ENCODE measurements at regions not wholly inside any gene's neighbourhood (a gene's known extent, or its start where the extent isn't known, plus 50 kb on each side); places are given as distances from the start of the nearest gene placed in this dataset.

DNA sequence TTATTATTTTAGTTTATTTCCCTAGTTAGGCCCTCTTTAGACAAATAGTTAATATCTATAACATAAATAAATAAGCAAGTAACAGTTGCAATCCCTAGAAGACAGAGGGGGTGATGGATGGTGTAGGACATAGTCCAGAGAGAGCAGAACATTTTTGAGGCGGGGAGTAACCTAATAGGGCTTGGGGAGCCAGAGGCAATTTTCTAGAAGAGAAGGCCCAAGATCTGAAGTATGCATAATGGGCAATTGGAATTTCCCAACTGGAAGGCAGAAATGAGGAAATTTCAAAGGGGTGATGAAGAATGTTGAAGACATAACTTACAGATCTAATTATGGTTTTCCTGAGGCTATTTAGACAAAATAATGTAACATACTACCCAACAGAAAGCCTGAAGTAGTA is 525.7 kb downstream of the TUSC7 start (continued):
- TF ChIP-seq GATA2 (CRISPR knock-in tag; IDR thresholded peaks at IDR 0.05) (no peak), JUND (IDR thresholded peaks at IDR 0.05) (no peak), ELF1 (IDR thresholded peaks at IDR 0.05) (no peak), RXRA (IDR thresholded peaks at IDR 0.05; ENCODE audit: borderline replicate concordance, low read depth) (no peak), NFIC (IDR thresholded peaks at IDR 0.05; ENCODE audit: borderline replicate concordance) (no peak)
- TF ChIP-seq, protein P1, sequence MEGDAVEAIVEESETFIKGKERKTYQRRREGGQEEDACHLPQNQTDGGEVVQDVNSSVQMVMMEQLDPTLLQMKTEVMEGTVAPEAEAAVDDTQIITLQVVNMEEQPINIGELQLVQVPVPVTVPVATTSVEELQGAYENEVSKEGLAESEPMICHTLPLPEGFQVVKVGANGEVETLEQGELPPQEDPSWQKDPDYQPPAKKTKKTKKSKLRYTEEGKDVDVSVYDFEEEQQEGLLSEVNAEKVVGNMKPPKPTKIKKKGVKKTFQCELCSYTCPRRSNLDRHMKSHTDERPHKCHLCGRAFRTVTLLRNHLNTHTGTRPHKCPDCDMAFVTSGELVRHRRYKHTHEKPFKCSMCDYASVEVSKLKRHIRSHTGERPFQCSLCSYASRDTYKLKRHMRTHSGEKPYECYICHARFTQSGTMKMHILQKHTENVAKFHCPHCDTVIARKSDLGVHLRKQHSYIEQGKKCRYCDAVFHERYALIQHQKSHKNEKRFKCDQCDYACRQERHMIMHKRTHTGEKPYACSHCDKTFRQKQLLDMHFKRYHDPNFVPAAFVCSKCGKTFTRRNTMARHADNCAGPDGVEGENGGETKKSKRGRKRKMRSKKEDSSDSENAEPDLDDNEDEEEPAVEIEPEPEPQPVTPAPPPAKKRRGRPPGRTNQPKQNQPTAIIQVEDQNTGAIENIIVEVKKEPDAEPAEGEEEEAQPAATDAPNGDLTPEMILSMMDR (IDR thresholded peaks at IDR 0.05) = no peak

GRCh38 chr3:117238806-117239205 is 529.2 kb downstream of the TUSC7 start:
- no peaks in the 10 kb centered on the region for H3K27me3 ChIP-seq (ENCODE audit: insufficient read depth)
- no peak overlapping the region for H3K9ac ChIP-seq
- TF ChIP-seq RAD21 (IDR thresholded peaks at IDR 0.05; ENCODE audit: low read length) = no peak
- peak; percentile 65; the same call in 1 of the 2 replicates for TF ChIP-seq REST (IDR thresholded peaks at IDR 0.05; ENCODE audit: low read depth, low read length)
- no peak overlapping the region for H3K27ac ChIP-seq (ENCODE audit: low read depth in 2 of 2, low read length in 1 of 2)
- 100% methylated on average over 1 of the region's 3 CpGs for WGBS (ENCODE audit: low lambda C conversion rate)
- peaks cover 0 to 5% of the 10 kb centered on the region in 2 experiments; a peak in 2 of 4 replicates for H3K4me1 ChIP-seq (ENCODE audit: control insufficient read depth in 1 of 2, insufficient read depth in 2 of 2, low read depth in 1 of 2, low read length in 1 of 2)
- no peak overlapping the region for H2AFZ ChIP-seq (ENCODE audit: low read depth)
- no peaks in the 10 kb centered on the region for H3K36me3 ChIP-seq (replicated peaks in 1 of 2; ENCODE audit: control insufficient read depth in 1 of 2, insufficient read depth in 2 of 2, low read length in 1 of 2)
- no peaks in the 10 kb centered on the region for H3K9me2 ChIP-seq
- H4K20me1 ChIP-seq (ENCODE audit: insufficient read depth) = no peaks in the 10 kb centered on the region
- no peak overlapping the region for H3K4me2 ChIP-seq
- H3K79me2 ChIP-seq (ENCODE audit: insufficient read depth) = no peaks in the 10 kb centered on the region
- H3K9me3 ChIP-seq = no peaks in the 10 kb centered on the region
- ChIA-PET CTCF (no interaction called here), POLR2A (no interaction called here)
- H3K4me3 ChIP-seq (ENCODE audit: low read depth in 2 of 2, low read length in 1 of 2) = no peak overlapping the region
- H3F3A ChIP-seq (replicated peaks; ENCODE audit: insufficient read depth) = no peaks in the 10 kb centered on the region
- no peak for DNase-seq

- no peaks in the 10 kb centered on the region for H4K20me1 ChIP-seq (ENCODE audit: insufficient read depth)
- POLR2A ChIA-PET = no interaction called here
- peaks cover 0 to 12% of the 10 kb centered on the region in 2 experiments; a peak in 2 of 4 replicates for H3K4me1 ChIP-seq (ENCODE audit: control insufficient read depth in 1 of 2, insufficient read depth in 2 of 2, low read depth in 1 of 2, low read length in 1 of 2)
- H2AFZ ChIP-seq (ENCODE audit: low read depth) = no peak overlapping the region
- no peak for DNase-seq
- no peaks in the 10 kb centered on the region for H3K9me2 ChIP-seq
- H3K27ac ChIP-seq (ENCODE audit: low read depth in 2 of 2, low read length in 1 of 2) = no peak overlapping the region
- CTCF ChIA-PET = interaction anchor here (1.0 kb wide), 1 partner anchor 11 kb away, joined by 3 read pairs; no protein-coding TSS in a partner anchor
- no peaks in the 10 kb centered on the region for H3K27me3 ChIP-seq (ENCODE audit: insufficient read depth)
- no peak overlapping the region for H3K4me2 ChIP-seq
- H3K36me3 ChIP-seq (replicated peaks in 1 of 2; ENCODE audit: control insufficient read depth in 1 of 2, insufficient read depth in 2 of 2, low read length in 1 of 2) = no peaks in the 10 kb centered on the region
- no peaks in the 10 kb centered on the region for H3K9me3 ChIP-seq
- H3K9ac ChIP-seq = no peak overlapping the region
- WGBS (ENCODE audit: low lambda C conversion rate) = 58% methylated on average over 2 of the region's 2 CpGs
- H3K4me3 ChIP-seq (ENCODE audit: low read depth in 2 of 2, low read length in 1 of 2) = no peak overlapping the region
- no peaks in the 10 kb centered on the region for H3F3A ChIP-seq (replicated peaks; ENCODE audit: insufficient read depth)
- no peaks in the 10 kb centered on the region for H3K79me2 ChIP-seq (ENCODE audit: insufficient read depth)
- TF ChIP-seq NFIC (IDR thresholded peaks at IDR 0.05; ENCODE audit: borderline replicate concordance) (no peak), FOXM1 (IDR thresholded peaks at IDR 0.05; ENCODE audit: low read depth) (no peak), FOSL2 (IDR thresholded peaks at IDR 0.05; ENCODE audit: borderline replicate concordance, low read depth) (no peak), USF1 (IDR thresholded peaks at IDR 0.05; ENCODE audit: borderline replicate concordance, low read depth) (no peak), REST (IDR thresholded peaks at IDR 0.05; ENCODE audit: low read depth, low read length) (no peak), IRF3 (IDR thresholded peaks at IDR 0.05; ENCODE audit: low read depth, low read length) (no peak), ELF1 (IDR thresholded peaks at IDR 0.05) (no peak), POLR2AphosphoS5 (IDR thresholded peaks at IDR 0.05; ENCODE audit: low read depth, low read length) (no peak), YY1 (IDR thresholded peaks at IDR 0.05; ENCODE audit: low read depth) (no peak), GABPA (IDR thresholded peaks at IDR 0.05; ENCODE audit: low read depth) (no peak), TCF12 (IDR thresholded peaks at IDR 0.05) (no peak)
Observed at GRCh38 chr3:117243657-117244056, 534.1 kb downstream of the TUSC7 start.
